GM23338 (cell line): ENCODE measurements at regions not wholly inside any gene's neighbourhood (a gene's known extent, or its start where the extent isn't known, plus 50 kb on each side); places are given as distances from the start of the nearest gene placed in this dataset.

ENCODE experiments used
- CREB1 ChIP-seq: fragments of 250-450 bp; sonication (Bioruptor Pico); IDR thresholded peaks from 2 replicates; pipeline ENCODE4 v1.5.0; 2020; ENCODE audit warnings: low read depth, mild to moderate bottlenecking, moderate library complexity
- EZH2 ChIP-seq: fragments of 200-600 bp; sonication (generic); IDR thresholded peaks from one replicate; pipeline ENCODE4 v1.8.0; 2017; ENCODE audit warnings: antibody characterized with exemption, mild to moderate bottlenecking, low read depth; ENCODE audit not compliant: unreplicated experiment
- EZH2phosphoT487 ChIP-seq: fragments of 200-600 bp; sonication (generic); IDR thresholded peaks from one replicate; pipeline ENCODE4 v1.8.1; 2018; ENCODE audit warnings: antibody characterized with exemption; ENCODE audit not compliant: unreplicated experiment
- JUNB ChIP-seq: IDR thresholded peaks from one replicate; pipeline ENCODE4 v1.6.1; 2016; ENCODE audit warnings: antibody characterized with exemption; ENCODE audit not compliant: unreplicated experiment
- NANOG ChIP-seq: IDR thresholded peaks from 2 replicates; pipeline ENCODE4 v1.6.1; 2016; ENCODE audit warnings: antibody characterized with exemption, borderline replicate concordance
- POLR2AphosphoS5 ChIP-seq: IDR thresholded peaks from 2 replicates; pipeline ENCODE4 v1.6.1; 2016; ENCODE audit warnings: antibody characterized with exemption, low read depth
- STAT1 ChIP-seq: IDR thresholded peaks from one replicate; pipeline ENCODE4 v1.6.1; 2016; ENCODE audit warnings: antibody characterized with exemption; ENCODE audit not compliant: unreplicated experiment
- ZNF331 ChIP-seq: fragments of 250-450 bp; sonication (Bioruptor Pico); IDR thresholded peaks from 2 replicates; pipeline ENCODE4 v1.5.0; 2020; ENCODE audit warnings: low read depth, mild to moderate bottlenecking, moderate library complexity
- TF ChIP-seq, protein P1 (sequence below): IDR thresholded peaks from one replicate; pipeline ENCODE4 v1.6.1; 2018; ENCODE audit warnings: antibody characterized with exemption; ENCODE audit not compliant: unreplicated experiment
- TF ChIP-seq, protein P2 (sequence below), 2 experiments: fragments of 200-600 bp in 1 of 2; sonication (generic) in 1 of 2; conservative IDR thresholded peaks; 2 replicates each; pipeline versions ENCODE4 v1.5.1 to v1.6.1; 2016 to 2017; ENCODE audit warnings: antibody characterized with exemption in 2 of 2, low read depth in 2 of 2, mild to moderate bottlenecking in 2 of 2, moderate library complexity in 1 of 2
- TF ChIP-seq, protein P3 (sequence below): IDR thresholded peaks from 2 replicates; pipeline ENCODE4 v1.6.1; 2016; ENCODE audit warnings: antibody characterized with exemption
- TF ChIP-seq, protein P4 (sequence below): fragments of 250-450 bp; sonication (Bioruptor Pico); IDR thresholded peaks from 2 replicates; pipeline ENCODE4 v1.5.0; 2020; ENCODE audit warnings: mild to moderate bottlenecking, moderate library complexity

DNA sequence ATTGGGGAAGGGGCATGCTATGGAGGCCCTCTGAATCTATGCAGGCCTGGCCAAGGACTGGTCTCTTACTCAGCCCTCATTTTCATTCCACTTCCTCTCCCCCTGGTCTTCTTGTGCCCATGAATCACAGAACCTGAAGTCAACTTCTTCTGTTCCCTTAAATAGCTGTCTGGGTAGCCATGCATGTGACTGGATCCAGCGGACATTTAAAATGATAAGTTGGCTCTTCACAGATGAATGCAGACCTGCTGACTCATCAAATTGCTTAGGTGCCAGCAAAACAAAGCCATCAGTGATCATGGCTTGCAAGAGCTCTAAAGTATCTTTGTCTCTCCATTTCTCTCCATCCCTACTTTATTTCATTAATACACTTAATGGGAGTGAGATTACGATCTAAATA, 90.1 kb upstream of the CADPS start:
- TF ChIP-seq, protein P1, sequence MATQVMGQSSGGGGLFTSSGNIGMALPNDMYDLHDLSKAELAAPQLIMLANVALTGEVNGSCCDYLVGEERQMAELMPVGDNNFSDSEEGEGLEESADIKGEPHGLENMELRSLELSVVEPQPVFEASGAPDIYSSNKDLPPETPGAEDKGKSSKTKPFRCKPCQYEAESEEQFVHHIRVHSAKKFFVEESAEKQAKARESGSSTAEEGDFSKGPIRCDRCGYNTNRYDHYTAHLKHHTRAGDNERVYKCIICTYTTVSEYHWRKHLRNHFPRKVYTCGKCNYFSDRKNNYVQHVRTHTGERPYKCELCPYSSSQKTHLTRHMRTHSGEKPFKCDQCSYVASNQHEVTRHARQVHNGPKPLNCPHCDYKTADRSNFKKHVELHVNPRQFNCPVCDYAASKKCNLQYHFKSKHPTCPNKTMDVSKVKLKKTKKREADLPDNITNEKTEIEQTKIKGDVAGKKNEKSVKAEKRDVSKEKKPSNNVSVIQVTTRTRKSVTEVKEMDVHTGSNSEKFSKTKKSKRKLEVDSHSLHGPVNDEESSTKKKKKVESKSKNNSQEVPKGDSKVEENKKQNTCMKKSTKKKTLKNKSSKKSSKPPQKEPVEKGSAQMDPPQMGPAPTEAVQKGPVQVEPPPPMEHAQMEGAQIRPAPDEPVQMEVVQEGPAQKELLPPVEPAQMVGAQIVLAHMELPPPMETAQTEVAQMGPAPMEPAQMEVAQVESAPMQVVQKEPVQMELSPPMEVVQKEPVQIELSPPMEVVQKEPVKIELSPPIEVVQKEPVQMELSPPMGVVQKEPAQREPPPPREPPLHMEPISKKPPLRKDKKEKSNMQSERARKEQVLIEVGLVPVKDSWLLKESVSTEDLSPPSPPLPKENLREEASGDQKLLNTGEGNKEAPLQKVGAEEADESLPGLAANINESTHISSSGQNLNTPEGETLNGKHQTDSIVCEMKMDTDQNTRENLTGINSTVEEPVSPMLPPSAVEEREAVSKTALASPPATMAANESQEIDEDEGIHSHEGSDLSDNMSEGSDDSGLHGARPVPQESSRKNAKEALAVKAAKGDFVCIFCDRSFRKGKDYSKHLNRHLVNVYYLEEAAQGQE, result no peak
- TF ChIP-seq, protein P2, sequence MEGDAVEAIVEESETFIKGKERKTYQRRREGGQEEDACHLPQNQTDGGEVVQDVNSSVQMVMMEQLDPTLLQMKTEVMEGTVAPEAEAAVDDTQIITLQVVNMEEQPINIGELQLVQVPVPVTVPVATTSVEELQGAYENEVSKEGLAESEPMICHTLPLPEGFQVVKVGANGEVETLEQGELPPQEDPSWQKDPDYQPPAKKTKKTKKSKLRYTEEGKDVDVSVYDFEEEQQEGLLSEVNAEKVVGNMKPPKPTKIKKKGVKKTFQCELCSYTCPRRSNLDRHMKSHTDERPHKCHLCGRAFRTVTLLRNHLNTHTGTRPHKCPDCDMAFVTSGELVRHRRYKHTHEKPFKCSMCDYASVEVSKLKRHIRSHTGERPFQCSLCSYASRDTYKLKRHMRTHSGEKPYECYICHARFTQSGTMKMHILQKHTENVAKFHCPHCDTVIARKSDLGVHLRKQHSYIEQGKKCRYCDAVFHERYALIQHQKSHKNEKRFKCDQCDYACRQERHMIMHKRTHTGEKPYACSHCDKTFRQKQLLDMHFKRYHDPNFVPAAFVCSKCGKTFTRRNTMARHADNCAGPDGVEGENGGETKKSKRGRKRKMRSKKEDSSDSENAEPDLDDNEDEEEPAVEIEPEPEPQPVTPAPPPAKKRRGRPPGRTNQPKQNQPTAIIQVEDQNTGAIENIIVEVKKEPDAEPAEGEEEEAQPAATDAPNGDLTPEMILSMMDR (conservative IDR thresholded peaks at IDR 0.05; ENCODE audit: low read depth in 2 of 2), result no peak
- TF ChIP-seq POLR2AphosphoS5, result no peak
- no peak for TF ChIP-seq CREB1
- TF ChIP-seq EZH2, result no peak
- no peak for TF ChIP-seq JUNB
- TF ChIP-seq, protein P3, sequence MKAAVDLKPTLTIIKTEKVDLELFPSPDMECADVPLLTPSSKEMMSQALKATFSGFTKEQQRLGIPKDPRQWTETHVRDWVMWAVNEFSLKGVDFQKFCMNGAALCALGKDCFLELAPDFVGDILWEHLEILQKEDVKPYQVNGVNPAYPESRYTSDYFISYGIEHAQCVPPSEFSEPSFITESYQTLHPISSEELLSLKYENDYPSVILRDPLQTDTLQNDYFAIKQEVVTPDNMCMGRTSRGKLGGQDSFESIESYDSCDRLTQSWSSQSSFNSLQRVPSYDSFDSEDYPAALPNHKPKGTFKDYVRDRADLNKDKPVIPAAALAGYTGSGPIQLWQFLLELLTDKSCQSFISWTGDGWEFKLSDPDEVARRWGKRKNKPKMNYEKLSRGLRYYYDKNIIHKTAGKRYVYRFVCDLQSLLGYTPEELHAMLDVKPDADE, result no peak
- no peak for TF ChIP-seq NANOG
- TF ChIP-seq ZNF331 (CRISPR knock-in tag), result no peak
- TF ChIP-seq, protein P4, sequence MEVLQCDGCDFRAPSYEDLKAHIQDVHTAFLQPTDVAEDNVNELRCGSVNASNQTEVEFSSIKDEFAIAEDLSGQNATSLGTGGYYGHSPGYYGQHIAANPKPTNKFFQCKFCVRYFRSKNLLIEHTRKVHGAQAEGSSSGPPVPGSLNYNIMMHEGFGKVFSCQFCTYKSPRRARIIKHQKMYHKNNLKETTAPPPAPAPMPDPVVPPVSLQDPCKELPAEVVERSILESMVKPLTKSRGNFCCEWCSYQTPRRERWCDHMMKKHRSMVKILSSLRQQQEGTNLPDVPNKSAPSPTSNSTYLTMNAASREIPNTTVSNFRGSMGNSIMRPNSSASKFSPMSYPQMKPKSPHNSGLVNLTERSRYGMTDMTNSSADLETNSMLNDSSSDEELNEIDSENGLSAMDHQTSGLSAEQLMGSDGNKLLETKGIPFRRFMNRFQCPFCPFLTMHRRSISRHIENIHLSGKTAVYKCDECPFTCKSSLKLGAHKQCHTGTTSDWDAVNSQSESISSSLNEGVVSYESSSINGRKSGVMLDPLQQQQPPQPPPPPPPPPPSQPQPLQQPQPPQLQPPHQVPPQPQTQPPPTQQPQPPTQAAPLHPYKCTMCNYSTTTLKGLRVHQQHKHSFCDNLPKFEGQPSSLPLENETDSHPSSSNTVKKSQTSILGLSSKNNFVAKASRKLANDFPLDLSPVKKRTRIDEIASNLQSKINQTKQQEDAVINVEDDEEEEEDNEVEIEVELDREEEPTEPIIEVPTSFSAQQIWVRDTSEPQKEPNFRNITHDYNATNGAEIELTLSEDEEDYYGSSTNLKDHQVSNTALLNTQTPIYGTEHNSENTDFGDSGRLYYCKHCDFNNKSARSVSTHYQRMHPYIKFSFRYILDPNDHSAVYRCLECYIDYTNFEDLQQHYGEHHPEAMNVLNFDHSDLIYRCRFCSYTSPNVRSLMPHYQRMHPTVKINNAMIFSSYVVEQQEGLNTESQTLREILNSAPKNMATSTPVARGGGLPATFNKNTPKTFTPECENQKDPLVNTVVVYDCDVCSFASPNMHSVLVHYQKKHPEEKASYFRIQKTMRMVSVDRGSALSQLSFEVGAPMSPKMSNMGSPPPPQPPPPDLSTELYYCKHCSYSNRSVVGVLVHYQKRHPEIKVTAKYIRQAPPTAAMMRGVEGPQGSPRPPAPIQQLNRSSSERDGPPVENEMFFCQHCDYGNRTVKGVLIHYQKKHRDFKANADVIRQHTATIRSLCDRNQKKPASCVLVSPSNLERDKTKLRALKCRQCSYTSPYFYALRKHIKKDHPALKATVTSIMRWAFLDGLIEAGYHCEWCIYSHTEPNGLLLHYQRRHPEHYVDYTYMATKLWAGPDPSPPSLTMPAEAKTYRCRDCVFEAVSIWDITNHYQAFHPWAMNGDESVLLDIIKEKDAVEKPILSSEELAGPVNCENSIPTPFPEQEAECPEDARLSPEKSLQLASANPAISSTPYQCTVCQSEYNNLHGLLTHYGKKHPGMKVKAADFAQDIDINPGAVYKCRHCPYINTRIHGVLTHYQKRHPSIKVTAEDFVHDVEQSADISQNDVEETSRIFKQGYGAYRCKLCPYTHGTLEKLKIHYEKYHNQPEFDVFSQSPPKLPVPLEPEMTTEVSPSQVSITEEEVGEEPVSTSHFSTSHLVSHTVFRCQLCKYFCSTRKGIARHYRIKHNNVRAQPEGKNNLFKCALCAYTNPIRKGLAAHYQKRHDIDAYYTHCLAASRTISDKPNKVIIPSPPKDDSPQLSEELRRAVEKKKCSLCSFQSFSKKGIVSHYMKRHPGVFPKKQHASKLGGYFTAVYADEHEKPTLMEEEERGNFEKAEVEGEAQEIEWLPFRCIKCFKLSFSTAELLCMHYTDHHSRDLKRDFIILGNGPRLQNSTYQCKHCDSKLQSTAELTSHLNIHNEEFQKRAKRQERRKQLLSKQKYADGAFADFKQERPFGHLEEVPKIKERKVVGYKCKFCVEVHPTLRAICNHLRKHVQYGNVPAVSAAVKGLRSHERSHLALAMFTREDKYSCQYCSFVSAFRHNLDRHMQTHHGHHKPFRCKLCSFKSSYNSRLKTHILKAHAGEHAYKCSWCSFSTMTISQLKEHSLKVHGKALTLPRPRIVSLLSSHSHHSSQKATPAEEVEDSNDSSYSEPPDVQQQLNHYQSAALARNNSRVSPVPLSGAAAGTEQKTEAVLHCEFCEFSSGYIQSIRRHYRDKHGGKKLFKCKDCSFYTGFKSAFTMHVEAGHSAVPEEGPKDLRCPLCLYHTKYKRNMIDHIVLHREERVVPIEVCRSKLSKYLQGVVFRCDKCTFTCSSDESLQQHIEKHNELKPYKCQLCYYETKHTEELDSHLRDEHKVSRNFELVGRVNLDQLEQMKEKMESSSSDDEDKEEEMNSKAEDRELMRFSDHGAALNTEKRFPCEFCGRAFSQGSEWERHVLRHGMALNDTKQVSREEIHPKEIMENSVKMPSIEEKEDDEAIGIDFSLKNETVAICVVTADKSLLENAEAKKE (CRISPR knock-in tag), result no peak
- TF ChIP-seq EZH2phosphoT487, result no peak
- no peak for TF ChIP-seq STAT1
